BE2C (cell line): ENCODE measurements at regions not wholly inside any gene's neighbourhood (a gene's known extent, or its start where the extent isn't known, plus 50 kb on each side); places are given as distances from the start of the nearest gene placed in this dataset.

Experiments used
- DNase-seq: peaks from one replicate; pipeline ENCODE4 v3.0.0-alpha.2; 2020
- H3K27me3 ChIP-seq: fragments of 250-450 bp; sonication (Bioruptor Pico); 2 replicates; pipeline ENCODE4 v1.5.1; 2020; ENCODE audit warnings: mild to moderate bottlenecking
- H3K36me3 ChIP-seq: fragments of 250-450 bp; sonication (Bioruptor Pico); 2 replicates; pipeline ENCODE4 v1.5.1; 2020; ENCODE audit warnings: mild to moderate bottlenecking
- H3K4me1 ChIP-seq: fragments of 250-450 bp; sonication (Bioruptor Pico); 2 replicates; pipeline ENCODE4 v1.5.1; 2020
- H3K4me3 ChIP-seq: 2 replicates; pipeline ENCODE4 v1.5.1; 2011; ENCODE audit warnings: low read depth, low read length
- H3K9me3 ChIP-seq: fragments of 250-450 bp; sonication (Bioruptor Pico); 2 replicates; pipeline ENCODE4 v1.5.1; 2020
- TF ChIP-seq, protein P1 (sequence below): IDR thresholded peaks from 2 replicates; pipeline ENCODE4 v1.5.1; 2012; ENCODE audit warnings: mild to moderate bottlenecking, low read depth, low read length

DNA sequence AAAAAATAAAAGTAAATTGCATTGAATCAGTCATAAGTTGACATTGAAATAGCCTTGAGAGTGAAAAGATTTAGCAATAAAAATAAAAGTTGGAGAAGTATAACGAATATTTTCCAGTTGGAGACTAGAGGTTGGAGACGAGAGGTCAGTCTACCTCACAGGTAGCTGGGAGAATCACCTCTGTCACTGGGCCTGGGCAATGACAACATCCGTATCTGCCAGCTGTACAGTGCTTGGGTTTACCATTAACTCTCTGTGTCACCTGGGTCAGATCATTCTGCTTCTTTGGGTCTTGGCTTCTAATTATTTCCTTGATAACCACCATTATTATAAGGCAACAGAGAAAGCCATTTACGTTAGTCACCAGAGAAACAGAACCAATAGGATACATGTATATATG is 62.0 kb upstream of the STEAP4 start:
- Histone ChIP-seq H3K4me3 (no peak overlapping the region), H3K27me3 (no peaks in the 10 kb centered on the region; the same call in 1 of the 2 replicates), H3K4me1 (no peaks in the 10 kb centered on the region), H3K36me3 (no peaks in the 10 kb centered on the region), H3K9me3 (no peaks in the 10 kb centered on the region)
- DNase-seq = no peak
- TF ChIP-seq, protein P1, sequence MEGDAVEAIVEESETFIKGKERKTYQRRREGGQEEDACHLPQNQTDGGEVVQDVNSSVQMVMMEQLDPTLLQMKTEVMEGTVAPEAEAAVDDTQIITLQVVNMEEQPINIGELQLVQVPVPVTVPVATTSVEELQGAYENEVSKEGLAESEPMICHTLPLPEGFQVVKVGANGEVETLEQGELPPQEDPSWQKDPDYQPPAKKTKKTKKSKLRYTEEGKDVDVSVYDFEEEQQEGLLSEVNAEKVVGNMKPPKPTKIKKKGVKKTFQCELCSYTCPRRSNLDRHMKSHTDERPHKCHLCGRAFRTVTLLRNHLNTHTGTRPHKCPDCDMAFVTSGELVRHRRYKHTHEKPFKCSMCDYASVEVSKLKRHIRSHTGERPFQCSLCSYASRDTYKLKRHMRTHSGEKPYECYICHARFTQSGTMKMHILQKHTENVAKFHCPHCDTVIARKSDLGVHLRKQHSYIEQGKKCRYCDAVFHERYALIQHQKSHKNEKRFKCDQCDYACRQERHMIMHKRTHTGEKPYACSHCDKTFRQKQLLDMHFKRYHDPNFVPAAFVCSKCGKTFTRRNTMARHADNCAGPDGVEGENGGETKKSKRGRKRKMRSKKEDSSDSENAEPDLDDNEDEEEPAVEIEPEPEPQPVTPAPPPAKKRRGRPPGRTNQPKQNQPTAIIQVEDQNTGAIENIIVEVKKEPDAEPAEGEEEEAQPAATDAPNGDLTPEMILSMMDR = no peak

DNA sequence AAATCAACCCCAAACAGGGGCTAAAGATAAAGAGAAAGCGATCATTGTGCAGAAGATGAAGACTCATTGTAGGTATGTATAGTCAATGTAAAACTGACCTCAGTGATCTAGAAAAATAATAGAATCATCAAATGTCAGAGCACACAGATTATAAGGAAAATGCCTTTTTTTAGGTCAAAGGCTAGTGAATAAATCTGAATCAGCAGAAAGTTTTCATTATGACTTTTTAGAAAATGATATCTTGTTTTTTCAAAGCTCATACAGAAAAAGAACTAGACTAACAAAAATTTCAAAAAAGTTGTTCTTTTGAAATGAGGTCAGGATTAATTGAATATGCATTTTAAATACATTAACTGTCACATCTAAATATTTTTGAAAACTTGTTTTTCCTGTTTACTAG is 60.2 kb upstream of the STEAP4 start:
- no peaks in the 10 kb centered on the region for H3K36me3 ChIP-seq
- DNase-seq = no peak
- no peak overlapping the region for H3K4me3 ChIP-seq
- no peaks in the 10 kb centered on the region for H3K9me3 ChIP-seq
- no peaks in the 10 kb centered on the region for H3K4me1 ChIP-seq
- TF ChIP-seq, protein P1 = no peak
- H3K27me3 ChIP-seq = no peaks in the 10 kb centered on the region; the same call in 1 of the 2 replicates

DNA sequence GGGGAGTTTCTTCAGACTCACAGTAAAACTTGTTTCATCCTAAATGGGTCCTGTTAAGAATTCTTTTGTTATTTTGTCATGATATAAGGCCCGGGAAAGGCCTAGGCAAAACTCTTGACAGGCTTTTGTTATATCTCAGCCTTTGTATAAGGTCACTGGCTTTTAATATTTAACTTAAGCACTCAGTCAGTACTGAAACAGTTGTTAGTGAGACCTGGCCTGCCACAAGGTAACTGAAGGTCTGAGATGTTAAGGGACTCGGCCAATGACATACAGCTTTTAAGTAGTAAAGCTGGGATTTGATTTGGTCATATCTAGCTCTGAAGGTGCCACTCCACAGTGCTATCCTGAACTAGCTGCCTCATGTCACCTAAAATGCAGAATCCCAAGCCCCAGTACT is 57.2 kb upstream of the STEAP4 start:
- no peak for DNase-seq
- Histone ChIP-seq H3K9me3 (no peaks in the 10 kb centered on the region), H3K27me3 (no peaks in the 10 kb centered on the region; the same call in 1 of the 2 replicates), H3K4me1 (no peaks in the 10 kb centered on the region), H3K36me3 (no peaks in the 10 kb centered on the region), H3K4me3 (no peak overlapping the region)
- TF ChIP-seq, protein P1 = no peak

DNA sequence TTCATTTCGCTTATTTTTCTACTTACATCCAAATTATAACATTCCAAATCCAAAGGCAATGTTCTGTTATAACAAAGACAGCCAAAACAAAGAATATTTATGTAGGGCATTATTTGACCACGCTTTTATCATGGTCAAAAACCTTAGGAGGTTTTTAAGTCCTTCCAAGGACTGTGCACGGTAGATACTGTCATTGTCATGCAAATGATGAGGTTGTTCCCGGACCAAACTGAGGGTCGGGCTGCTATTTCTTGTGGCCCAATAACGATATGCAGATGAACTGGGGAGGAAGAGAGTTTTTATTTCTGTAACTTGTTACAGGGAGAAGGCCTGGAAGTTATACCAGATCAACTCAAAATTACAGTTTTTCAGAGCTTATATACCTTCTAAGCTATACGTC is 56.6 kb upstream of the STEAP4 start:
- Histone ChIP-seq H3K36me3 (no peaks in the 10 kb centered on the region), H3K27me3 (no peaks in the 10 kb centered on the region; the same call in 1 of the 2 replicates), H3K4me3 (no peak overlapping the region), H3K9me3 (no peaks in the 10 kb centered on the region), H3K4me1 (no peaks in the 10 kb centered on the region)
- TF ChIP-seq, protein P1 = no peak
- DNase-seq = no peak

DNA sequence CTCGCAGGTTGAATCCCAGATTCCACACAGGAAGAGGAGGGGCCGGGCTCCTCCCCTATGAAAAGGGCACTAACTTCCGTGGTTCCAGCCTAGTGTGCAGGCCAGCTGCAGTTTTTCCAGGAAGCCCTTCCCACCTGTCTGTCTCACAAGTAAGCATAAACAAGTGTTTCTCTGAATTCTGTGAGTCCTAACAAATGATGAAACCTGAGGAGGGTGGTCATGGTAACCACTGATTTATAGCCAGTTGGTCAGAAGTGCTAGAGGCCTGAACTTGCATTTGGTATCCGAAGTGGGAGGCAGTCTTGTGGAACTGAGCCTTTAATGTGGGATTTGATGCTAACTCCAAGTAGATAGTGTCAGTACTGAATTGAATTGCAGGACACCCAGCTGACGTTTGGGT is 54.7 kb upstream of the STEAP4 start:
- DNase-seq = no peak
- Histone ChIP-seq H3K36me3 (no peaks in the 10 kb centered on the region), H3K4me3 (no peak overlapping the region), H3K4me1 (no peaks in the 10 kb centered on the region), H3K27me3 (no peaks in the 10 kb centered on the region; the same call in 1 of the 2 replicates), H3K9me3 (no peaks in the 10 kb centered on the region)
- TF ChIP-seq, protein P1 = no peak

DNA sequence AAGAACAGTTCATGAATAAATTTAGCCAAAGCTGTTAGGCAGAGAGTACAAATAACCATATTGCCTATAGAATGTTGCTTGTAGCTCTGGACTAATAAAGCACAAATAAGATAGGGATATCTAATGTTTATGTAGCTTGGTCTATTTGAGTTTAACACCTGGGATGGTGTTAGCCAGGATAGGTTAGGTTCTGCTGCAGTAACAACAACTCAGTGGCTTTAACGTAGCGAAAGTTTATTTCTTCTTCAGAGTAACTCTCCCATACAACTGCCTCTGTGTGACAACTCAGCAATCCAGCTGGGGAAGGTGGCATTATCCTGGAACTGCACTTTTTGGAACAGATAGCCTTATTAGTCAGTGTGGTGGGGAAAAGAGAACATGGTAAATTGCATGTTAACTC is 52.2 kb upstream of the STEAP4 start:
- no peak for DNase-seq
- Histone ChIP-seq H3K9me3 (no peaks in the 10 kb centered on the region), H3K4me3 (no peak overlapping the region), H3K36me3 (no peaks in the 10 kb centered on the region), H3K4me1 (no peaks in the 10 kb centered on the region), H3K27me3 (no peaks in the 10 kb centered on the region)
- TF ChIP-seq, protein P1 = no peak
